ENCODE measurements at regions not wholly inside any gene's neighbourhood (a gene's known extent, or its start where the extent isn't known, plus 50 kb on each side); places are given as distances from the start of the nearest gene placed in this dataset.
"Not testable (repeated sequence)": the region's sequence is repeated elsewhere in the genome, so short reads cannot be mapped to it uniquely, and the experiment has no call there.

GRCh38 chr9:81424431-81424830, 264.9 kb downstream of the TLE1 start:
- no peak for DNase-seq

DNA sequence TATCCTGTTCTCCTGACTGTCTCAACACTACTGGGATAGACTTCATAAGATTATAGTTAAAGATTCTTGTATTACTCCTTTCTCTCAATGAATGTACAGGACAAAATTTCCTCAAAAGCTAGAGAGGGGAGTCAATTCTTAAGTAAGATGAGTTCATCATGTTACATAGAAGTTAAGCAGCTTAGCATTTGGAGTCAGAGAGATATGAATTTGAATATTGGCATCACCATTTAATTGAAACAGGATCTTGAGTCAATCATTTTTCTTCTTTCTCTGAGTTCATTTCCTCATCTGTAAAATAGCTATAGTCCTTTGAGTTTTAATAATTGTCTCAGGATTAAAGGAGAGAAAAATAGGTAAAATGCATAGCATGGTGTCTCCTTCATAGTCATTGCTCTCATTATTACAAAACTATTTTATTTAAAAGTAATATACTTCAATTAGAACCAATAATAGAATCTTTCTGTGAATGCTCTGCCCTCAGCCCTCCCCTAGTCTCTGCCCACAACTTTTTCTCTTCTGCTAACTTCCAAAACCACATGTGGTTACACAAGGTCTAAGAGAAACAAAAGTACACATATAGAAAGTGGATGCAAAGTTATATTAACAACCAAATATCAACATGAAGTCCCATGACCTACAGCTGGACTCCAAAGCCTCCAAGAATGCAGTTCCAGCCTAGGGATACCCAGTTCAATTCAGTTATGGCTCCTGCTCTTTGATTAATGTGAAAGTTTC, 265.6 kb downstream of the TLE1 start:
- DNase-seq, result no peak

DNA sequence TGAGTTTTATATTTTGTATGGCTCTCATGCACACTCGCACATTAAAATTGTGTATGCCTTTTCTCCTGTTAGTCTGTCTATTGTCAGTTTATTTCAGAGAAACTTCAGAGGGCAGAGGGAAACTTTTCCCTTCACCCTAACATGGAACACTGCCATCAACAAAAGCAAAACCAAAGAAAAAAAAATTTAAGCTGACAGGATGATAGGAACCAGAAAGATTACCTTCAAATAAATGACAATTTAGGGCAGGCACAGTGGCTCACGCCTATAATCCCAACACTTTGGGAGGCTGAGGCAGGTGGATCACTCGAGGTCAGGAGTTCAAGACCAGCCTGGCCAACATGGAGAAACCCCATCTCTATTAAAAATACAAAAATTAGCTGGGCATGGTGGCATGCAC, 268.3 kb downstream of the TLE1 start:
- DNase-seq, result not testable (repeated sequence)

DNA sequence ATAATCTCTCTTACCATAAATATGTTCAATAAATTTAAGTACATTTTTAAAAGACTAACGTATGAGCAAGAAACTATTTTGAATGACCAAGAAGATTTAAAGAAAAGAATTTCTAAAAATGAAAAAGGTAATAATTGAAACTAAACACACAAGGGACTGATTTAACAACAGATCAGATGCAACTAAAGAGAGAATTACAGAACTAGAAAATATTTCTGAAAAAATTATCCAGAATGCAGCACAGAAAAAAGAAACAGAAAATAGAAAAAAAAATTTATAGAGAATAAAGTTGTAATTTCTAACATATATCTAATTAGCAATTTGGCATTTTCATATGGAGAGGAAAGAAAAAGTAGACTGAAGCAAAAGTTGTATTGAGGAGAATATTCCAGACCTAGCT, 269.3 kb downstream of the TLE1 start:
- no peak for DNase-seq

- no peak for DNase-seq
Measured at GRCh38 chr9:81417941-81418340, 271.4 kb downstream of the TLE1 start.

GRCh38 chr9:81417299-81417675, 272.1 kb downstream of the TLE1 start:
- DNase-seq, result no peak

DNA sequence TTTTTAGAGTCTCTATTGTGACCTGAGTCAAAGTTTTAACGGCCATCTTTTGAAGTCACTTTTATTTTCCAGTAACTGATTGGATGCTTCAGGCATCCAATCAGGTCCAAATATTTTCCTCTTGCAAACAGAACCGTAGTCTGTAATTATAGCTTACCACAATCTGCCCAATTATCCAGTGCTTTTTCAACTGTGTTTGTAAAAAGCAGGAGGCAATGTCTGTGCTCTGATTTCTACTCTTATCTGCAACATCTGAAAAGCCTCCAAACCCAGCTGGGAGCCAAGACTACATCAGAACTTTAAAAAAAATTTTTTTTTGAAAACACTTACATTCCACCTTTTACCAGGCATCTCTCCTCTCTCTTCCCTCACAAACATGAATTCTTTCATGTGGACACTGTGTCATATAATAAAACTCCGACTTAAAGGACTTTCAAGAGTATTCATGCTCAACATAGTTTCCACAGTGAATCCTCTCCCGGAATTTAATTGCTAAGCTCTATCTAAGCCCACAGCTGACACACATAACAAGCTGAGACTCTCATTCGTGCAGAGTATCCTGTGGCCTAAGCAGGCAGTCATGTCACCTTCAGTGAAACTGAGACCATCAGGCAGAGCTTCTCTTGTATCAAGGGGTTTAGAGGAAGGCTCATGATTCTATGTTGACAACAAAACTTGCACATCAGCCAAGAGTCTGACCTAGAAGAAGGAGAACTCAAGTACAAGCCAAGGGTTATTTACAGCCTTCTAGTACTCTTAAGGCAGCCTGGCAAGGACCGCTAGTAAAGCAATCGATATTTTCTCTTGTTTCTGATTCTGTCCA, 272.7 kb downstream of the TLE1 start:
- DNase-seq, result no peak

DNA sequence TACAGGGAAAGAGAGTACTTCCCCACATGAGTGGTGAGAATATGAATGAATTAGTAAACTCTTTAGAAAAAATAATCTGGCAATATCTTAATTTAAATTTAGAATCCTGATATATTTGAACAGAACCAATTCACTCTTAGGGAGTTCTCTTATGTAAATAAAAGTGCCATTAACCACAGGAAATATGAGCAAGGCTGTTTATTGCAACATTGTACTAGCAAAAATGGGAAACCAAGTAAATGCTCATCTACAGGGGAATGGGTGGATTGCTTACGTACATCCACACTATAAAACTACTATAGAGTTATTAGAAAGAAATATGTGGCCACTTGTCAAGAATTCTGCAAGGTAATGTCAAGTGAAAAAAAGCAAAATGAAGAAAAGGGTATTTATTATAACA, 274.5 kb downstream of the TLE1 start:
- DNase-seq, result no peak

- no peak for DNase-seq
Measured at GRCh38 chr9:81411961-81412360, 277.4 kb downstream of the TLE1 start.

- DNase-seq, result no peak
Measured at GRCh38 chr9:81410201-81410600, 279.1 kb downstream of the TLE1 start.

DNA sequence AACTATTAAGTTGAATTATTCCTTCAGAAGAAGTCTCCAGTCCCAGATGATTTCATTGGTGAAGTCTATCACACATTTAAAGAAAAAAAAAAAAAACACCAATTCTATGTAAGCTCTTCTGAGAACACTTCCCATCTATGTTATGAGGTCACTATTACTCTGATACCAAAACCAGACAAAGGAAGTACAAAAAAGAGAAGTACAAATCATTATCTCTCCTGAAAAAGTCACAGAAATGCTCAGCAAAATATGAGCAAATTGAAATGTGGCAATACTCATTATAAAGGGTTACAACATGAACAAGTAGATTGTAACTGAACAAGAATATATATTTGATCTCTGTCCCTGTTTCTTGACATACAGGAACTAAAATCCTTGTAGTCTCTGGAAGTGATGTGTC, 280.4 kb downstream of the TLE1 start:
- no peak for DNase-seq

- no peak for DNase-seq
Measured at GRCh38 chr9:81404931-81405598, 284.3 kb downstream of the TLE1 start.

- DNase-seq, result no peak
Measured at GRCh38 chr9:81397481-81398381, 291.6 kb downstream of the TLE1 start.

DNA sequence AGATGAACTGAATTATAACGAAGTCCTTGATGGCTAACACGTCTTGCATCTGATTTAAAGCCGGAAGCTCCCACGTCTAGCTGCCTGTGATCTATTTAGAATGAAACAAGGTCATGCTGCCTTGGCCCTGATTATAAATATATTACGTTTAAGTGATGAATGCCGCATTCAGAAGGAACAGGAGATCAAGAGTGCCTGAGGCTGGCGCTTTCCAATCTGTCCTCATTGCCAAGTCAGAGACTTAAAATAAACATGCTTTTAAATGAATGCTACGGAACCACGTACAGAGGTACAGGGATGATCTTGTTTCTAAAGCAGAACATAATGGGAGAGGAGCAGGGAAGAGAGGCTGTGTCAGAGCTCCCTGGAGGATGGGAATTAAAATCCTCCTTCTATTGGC, 292.8 kb downstream of the TLE1 start:
- no peak for DNase-seq

DNA sequence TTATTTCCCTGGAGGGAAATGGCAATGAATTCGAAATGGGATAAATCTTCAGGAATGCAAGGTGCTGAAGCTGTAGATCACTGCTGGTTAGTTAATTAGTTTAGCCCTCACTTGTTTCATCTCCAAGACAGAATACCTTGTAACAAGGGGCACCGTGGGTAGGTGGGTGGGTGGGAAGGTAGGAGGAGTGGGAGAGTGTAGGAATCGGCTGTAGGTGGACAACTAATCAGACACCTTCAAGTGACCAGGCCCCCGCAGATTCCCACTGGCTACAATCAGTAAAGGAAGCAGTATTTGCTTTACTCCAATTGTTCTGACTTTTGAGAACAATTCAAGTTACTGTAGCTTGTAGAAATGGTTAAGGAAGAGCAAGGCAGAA, 293.7 kb downstream of the TLE1 start:
- no peak for DNase-seq

- DNase-seq, result no peak
Measured at GRCh38 chr9:81394881-81395675, 294.3 kb downstream of the TLE1 start.

GRCh38 chr9:81393985-81394811, 295.1 kb downstream of the TLE1 start:
- no peak for DNase-seq

DNA sequence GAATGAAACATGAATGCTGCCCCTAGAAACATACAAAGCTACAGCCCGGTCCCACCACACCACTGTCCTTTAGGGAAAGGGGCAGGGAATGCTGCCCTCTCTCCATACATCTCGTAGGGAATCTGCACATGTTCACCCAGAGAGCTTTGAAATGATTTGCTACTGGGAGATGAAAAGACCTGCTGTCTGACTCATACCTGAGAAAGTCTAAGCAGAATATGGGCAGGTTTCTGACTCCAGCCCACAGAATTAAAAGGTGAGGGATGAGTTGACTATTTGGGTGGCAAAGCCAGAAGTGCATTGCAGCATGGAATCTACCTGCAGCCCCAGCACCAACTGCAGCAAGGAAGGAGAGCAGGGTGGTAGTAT, 297.9 kb downstream of the TLE1 start:
- DNase-seq, result no peak

DNA sequence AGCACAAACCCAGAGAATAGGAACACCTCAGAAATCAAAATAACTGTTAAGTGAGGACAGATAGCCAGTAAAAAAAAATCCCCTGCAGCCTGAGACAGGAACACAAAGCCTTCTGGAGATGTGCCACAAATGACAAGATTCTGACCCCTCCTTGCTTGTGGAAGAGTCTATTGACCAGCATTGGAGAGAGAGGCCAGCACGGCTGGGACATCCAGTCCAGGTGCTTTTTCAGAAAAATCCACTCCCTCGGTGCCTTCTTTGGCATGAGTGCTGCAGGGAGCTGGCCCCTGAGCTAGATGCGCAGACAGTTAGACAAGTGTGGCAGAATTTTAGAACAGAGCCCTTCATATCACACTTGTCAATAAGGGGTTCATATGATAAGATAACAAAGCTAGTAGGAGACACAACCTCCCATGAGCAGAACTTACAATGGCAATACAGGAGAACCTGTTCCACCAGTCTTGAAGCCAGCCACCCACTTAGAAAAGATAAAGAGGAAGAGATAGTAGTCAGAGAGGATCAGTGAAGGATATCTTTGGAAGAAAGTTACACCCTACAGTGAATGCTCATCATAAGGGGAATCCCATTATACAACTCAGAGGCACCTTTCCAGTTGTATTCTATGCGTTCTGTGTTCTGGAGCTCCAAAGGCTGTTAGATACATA, 298.4 kb downstream of the TLE1 start:
- no peak for DNase-seq

GRCh38 chr9:81389569-81389993, 299.8 kb downstream of the TLE1 start:
- DNase-seq, result no peak

GRCh38 chr9:81388831-81389230, 300.5 kb downstream of the TLE1 start:
- DNase-seq, result no peak

Measured in activated T-cell treated with anti-CD3 and anti-CD28 coated beads, Interleukin-2, amount 50 U/mL, for 1 hour (primary cell).